HG03280 (cell line): ENCODE measurements at regions not wholly inside any gene's neighbourhood (a gene's known extent, or its start where the extent isn't known, plus 50 kb on each side); places are given as distances from the start of the nearest gene placed in this dataset.

Source experiments
- ATAC-seq: cut with Tn5 transposase; IDR thresholded peaks from one replicate; pipeline ENCODE4 v1.9.1; 2021; ENCODE audit warnings: mild to moderate bottlenecking, moderate library complexity; ENCODE audit not compliant: unreplicated experiment

DNA sequence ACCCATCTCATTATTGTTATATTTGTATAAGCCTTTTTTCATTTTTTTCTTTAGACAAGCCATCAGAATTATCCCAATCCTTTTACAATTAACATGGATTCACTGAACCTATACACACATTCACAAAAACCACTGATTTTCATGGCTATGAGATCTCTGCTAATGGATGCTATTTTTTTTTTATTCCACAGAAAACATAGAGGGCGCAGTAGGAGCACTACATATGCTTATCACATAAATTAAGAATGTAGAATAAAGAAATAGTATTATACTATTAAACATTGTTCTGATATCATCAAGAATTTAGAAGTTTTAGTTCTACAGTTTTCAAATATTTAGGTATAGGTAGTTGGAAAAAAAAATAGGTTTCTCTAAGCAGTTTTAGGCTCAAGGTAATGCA lies 1477.4 kb downstream of the ARAP2 start:
- no peak for ATAC-seq

DNA sequence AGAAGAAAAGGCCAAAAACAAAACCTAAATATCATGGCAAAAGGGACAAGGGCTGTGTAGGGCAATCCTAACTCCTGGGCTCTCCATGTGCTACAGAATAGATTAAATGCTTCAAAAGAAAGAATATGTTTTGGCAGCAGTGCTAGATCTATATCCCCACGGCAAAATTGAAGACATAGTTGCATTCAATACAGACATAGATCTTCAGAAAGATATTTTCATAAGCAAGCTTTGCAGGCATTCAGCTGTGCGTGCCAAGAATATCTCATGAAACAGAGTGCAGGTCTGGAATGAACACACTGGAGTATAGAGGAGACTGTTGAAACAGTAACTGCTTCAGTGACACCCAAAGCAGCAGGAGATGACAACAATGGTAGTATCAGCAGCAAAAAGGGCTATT lies 1476.9 kb downstream of the ARAP2 start:
- no peak for ATAC-seq

DNA sequence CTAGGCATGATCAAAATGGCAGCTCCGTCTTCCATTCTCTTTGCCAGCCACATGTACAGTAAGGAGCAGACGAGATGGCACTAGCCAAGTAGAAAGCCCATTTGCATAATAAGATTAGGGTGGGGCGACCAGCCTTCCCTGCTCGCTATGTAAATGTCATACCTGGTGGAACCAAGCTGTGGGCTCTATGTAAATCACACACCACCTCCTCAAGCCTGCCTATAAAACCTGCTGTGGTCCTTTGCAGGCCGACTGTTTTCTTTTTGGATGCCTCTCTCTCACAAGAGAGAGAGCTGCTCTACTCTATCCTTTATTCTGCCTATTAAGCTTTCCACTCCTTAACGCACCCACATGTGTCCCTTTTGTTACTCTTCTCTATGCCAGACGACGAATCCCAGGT lies 1472.7 kb downstream of the ARAP2 start:
- no peak for ATAC-seq

DNA sequence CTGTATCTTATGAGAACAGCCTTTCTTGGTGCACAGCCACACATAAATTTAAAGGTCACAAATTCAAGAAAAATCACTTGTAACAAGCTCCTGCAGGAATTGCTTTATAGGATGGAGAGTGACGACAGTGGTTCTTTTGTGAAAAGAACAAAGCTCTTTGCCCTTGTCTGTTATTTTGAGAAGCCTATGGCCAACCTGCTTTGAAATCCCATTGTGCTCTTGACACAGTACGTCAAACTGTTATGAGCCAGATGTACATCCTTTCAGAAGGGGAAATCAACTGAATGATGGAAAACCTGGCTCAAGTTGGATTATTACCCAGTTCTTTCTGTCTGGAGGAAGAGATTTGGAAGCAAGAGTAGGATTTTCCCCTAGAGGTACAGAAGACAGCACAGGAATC lies 1454.2 kb downstream of the ARAP2 start:
- no peak for ATAC-seq

DNA sequence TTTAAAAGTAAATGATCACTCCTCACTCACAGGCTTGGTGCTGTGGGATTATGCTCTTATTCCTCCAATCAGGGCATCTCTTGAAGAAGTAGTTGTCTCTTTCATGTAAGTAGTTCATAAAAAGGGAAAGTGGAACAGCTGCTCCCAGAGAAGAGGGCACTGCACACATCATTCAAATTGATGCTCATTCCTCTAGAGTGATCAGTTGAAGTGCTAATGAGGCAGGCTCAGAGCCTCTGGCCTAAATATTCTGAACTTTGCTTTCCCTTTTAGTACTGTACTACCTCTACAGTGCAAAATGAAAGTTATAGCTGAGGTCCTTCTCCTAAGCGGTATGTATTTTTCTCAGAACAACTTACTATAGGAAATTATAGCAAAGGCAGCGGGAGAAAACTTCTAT lies 1453.1 kb downstream of the ARAP2 start:
- ATAC-seq = no peak

DNA sequence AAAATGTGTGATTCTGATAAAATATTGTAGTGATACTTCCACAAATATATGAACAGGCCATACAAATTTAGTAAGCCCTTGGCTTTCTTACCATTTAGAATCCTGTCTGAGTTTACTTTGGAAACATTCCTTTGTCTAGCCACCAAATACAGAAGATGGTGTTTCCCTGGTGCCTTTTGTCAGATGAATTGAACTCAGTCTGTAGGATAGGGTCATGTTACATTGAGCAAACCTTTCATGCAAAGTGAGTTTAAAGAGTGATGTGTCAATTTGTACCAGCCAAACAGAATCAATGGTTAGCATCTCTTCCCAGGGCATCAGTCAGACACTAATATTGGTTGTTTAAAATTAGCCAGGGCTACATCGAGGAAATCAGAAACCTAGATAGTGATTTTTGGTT lies 1443.4 kb downstream of the ARAP2 start:
- ATAC-seq = no peak

DNA sequence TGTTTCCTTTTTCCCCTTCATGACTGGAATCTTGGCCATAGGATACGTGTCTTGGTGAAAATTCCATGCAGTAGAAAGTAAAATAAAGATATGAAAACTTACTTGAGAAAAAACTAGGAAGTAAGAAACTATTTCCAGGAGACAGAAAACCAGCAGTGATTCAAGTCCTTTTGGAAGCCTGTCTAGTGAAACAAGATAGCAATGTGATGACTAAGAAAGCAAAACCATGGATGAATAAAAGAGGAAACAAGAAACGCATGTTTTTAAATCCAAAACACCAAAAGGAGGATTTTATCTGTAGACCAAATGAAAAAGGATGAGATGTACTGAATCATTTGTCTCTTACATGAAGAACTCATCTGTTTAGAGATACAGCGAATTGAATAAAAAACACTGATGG lies 1430.0 kb downstream of the ARAP2 start:
- no peak for ATAC-seq

DNA sequence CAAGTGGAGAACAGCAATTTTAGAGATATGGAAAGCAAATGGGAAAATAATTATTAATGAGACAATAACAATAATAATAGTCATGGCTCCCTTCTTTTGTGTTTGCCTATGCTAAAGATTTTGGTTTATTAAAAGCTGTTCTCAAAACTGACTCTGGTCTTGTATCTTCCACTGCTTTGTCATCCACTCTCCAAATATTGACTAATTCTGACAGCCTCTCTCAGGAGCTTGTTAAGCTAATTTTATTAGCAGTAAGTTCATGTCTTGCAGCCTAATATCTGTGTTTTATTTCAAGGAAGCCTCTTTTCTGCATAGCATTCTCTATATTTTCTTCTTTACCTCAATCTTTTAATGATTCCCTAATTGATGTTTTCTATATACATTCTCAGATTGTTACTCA lies 1419.8 kb downstream of the ARAP2 start:
- no peak for ATAC-seq

DNA sequence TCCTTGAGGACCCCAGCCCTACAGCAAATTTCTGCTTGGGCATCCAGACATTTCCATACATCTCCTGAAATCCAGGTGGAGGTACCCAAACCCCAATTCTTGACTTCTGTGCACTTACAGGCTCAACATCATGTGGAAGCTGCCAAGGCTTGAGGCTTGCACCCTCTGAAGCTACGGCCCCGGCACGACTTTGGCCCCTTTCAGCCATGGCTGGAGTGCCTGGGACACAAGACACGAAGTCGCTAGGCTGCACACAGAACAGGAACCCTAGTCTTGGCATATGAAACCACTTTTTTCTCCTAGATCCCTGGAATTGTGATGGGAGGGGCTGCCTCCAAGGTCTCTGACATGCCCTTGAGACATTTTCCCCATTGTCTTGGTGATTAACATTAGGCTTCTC lies 1417.7 kb downstream of the ARAP2 start:
- no peak for ATAC-seq

DNA sequence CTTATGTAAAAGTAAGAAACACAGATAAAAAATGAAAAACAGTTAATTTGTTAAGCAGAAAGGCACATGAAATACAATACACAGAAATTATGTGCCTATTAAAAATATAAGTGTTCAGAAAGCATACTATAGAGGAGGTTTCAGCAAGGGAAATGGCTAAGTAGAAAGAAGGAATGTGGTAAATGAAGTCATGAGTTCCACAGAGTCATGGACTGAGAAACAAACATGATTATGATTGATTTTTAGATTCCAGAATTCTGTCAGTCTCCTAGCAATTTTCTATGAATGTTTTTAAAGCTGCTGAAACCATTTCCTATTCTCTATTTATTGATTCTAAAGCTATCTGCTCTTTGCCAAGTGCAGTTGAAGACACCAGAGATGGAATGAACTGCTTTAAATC lies 1398.4 kb downstream of the ARAP2 start:
- ATAC-seq = no peak

DNA sequence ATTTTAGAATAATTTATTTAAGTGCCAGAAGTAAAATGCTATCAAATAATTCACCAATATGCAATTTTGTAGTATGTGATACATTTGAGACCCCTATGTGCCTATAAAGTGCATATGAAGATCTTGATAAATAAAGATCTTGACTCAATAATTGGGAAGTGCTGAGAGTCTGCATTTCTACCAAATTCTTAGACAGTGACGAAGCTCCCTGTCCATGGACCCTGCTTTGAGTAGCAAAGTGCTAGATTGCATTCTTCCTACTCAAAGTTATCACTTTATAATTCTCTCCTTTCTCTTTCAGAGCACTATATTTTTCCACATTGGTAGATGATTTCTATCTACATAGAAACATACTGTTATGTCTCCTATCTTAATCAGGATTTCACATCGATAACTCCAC lies 1393.9 kb downstream of the ARAP2 start:
- ATAC-seq = no peak

DNA sequence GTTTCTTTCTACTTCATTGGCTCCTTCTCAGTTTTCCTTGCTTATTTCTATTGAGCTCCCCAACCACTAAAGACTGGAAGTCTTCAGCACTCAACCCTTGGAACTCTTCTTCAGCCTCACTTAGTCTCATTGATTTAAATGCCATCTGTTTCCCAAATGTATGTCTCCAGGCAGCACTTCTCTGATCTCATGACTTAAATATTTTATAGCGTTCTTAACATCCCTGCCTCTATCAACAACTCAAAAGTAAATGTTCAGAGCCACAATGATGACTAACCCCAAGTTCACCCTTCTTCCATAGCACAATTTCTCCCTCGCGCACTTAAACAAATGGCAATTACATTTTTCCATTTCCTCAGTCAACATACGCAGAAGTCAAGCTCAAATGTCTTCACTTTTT lies 1393.3 kb downstream of the ARAP2 start:
- ATAC-seq = no peak

DNA sequence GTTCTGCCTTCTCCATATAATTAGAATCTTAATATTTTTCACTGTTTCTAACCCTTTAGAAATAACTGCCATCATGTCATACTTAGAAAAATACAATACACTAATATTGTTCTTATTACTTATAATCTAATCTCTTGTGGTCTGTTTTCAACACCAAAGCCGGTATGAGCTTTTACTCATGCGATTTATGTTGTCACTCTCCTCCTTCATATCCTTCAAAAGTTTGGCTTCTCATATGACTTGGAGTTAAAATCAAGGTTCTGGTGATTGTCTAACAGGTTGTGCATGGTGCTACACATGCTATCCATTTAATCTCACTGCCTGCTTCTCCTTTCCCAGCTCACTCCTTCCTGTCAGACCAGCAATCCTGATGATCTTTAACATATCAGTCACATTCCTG lies 1392.9 kb downstream of the ARAP2 start:
- ATAC-seq = no peak

DNA sequence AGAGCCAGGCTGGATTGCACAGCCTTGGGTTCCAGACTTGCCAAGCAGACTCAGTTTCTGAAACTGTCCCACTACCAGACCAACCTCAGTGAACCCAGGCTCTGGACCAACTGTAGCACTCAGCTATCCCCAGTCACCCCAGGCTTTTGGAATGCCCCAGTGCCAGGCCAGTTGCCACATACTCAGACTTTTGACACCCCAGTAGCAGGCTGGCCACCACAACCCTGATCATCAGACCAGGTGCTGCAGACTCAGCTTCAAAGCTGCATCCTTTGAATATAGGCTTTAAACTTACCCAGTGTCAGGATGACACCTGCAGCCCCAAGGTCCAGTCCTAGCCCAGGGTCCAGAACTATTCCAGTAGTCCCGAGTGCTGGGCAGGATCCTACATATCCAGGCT lies 1389.9 kb downstream of the ARAP2 start:
- no peak for ATAC-seq

DNA sequence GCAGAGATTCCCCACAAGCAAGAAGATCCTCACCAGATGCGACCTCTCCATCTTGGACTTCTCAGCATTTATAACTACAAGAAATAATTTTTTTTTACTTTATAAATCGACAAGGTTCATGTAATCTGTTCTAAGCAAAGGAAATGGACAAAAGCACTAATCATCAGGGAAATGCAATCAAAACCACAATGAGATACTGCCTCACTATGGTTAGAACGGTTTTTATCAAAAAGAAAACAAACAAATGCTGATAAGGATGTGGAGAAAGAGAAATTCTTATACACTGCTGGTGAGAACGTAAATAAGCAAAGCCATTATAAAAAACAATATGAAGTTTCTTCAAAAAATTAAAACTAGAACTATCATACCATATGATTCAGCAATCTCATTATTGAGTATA lies 1382.6 kb downstream of the ARAP2 start:
- no peak for ATAC-seq

DNA sequence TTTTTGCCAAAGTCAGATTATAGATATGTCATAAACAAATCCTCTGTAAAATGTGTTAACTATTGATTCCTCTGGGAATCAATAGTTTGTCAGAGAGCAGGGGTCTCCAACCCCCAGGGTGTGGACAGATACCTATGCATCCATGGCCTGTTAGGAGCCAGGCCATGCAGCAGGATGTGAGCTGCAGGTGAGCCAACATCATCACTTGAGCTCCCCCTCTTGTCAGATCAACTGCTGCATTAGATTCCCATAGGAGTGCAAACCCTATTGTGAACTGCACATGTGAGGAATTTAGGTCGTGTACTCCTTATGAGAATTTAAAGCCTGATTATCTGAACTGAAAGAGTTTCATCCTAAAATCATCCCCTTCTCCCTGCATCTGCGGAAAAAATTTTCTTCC lies 1365.4 kb downstream of the ARAP2 start:
- no peak for ATAC-seq

DNA sequence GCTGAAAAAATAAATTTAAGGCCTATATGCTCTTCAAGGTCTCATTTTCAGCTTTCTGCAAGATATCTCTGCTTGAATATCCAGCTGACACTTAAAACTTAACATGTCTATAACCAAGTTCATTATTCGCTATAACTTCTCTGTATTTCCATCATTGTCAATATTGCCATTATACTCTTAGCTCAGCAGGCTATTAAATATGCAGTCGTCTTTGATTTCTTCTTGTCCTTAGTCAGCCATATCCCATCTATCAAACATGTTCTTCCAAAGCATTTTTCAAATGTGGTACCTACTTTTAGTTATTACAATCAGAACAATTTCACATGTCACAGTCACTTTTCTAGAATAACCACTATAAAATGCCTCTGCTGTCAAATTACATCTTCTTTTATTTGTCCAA lies 1364.1 kb downstream of the ARAP2 start:
- no peak for ATAC-seq

DNA sequence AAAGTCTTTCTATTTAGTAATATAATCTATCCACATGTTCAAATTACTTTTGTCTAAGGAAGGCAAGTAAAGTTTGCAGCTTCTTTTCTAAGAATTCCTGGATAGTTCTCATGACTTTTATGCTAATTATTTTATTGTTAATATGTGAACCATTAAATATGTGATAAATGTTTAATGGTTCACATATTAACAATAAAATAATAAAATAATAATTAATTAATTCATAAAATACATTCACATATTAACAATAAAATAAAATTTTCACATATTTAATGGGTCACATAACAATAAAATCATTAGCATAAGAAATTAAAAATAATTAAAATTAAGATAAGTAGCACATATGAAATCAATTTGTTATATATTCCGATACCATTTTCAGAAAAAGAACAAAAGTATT lies 1352.4 kb downstream of the ARAP2 start:
- no peak for ATAC-seq

DNA sequence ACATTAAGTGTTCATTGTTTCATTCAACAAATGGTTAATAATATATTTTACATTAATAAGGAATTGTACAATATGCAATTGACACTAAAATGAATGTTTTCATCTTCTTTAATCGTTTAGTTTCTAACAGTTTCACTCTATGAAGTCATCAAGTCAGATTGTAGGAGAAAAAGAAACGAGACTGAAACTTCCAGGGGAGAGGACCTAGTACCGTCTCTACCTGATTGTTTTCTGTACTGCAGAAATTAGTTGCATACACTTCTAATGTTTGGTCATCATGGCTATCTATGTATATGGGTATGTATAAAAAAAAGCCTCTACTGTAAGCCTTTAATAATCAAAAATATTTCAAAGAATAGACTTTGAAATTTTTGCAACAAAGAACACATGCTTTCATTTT lies 1350.9 kb downstream of the ARAP2 start:
- no peak for ATAC-seq

DNA sequence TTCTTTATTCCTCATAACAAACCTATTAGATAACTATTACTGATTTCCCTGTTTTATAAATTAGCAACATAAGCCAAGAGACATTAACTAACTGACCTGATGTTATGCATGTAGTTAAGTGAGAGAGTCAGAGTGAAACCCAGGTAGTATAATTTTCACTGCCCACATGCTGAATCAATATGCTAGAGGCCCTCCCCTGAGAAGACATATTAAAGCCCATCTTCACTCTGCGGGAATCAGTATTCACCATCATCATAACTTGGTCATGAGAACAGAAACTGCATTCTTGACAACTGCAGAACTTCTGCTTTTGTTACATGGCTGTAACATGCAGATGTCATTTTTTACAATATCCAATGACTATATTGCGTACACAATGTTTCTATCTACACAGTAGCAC lies 1324.3 kb downstream of the ARAP2 start:
- no peak for ATAC-seq

DNA sequence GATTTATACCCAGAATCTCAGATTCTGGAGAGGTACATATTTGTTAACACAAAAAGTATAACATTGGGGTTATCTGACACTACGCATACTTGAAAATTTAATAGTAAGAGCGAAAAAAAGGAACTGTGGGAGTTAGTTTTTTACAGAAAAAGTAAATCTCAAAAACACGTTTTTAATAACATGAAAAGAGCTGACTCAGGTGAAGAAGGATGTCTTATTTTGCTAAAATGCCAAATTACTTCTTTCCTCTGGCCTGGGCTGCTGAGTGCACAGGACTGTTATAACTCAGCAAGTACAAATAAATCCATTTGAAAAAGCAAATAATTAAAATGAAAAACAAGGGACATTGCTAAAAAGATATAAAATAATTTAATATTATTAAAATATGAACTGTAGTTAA lies 1322.9 kb downstream of the ARAP2 start:
- ATAC-seq = no peak

DNA sequence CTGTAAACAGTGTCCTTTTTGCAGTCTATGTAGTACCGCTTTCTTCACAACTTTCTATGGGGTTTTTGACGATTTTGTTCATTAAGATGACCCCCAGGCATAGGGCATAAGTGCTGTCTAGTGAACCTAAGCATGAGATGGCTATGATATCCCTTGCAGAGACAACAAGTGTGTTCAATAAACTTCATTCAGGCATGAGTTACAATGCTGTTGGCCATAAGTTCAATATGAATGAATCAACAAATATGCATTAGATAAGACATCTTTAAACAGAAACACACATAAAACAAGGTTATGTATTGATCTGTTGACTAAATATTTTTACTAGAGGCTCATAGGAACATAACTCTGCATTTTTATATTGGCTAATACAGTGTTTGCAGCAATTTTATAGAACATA lies 1322.0 kb downstream of the ARAP2 start:
- ATAC-seq = no peak

DNA sequence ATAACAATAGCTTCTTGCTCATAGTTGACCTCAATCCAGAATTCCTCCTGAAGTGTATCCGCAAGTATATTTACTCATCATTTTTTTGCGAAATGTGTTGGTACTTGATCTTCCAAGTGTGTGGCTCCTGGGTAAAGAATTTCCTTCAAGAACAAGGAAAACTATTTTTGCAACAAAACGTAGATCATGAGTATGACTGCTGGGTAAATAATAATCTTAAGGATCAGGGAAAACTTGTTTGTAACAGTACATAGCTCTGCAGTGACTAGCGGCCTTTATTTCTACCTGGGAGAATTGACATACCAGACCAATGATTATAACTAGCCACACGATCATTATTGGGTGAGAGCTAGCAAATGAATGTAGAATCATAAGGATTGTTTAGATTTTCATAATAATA lies 1311.7 kb downstream of the ARAP2 start:
- no peak for ATAC-seq

DNA sequence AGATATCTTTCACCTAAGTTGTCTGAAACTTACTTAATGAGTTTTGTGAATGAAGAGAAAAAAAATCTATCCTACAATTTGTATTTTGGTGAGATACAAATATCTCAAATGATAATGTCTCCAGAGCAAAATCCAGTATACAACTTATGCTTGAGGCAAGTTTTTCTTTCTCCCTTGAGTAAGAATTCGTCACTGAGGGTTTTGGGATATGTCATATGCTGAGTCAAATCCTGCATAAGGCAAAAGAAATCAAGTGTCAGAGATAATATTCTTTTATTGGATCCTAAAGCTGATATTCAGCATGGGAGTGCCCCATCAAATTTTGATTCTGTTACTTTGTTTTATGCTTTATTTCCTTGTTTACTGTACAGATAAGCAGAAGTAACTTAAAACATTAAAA lies 1308.6 kb downstream of the ARAP2 start:
- ATAC-seq = no peak
